ENCODE measurements at regions not wholly inside any gene's neighbourhood (a gene's known extent, or its start where the extent isn't known, plus 50 kb on each side); places are given as distances from the start of the nearest gene placed in this dataset.

DNA sequence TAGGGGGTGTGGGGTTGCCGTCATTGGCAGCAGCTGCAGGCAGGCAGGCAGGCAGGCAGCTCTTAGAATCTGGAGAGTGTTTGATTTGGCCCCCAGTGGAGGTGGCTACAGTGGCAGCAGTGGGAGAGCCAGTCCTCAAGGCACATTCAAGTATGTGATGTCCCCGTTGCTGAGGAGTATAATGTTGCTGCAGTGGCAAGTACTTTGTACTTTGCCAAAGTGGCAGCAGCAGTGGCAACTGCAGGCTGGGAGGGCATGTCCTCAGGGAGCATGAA, 147.1 kb downstream of the PAPOLA start:
- H3K4me1 Mint-ChIP-seq: no peaks in the 10 kb centered on the region
- no peak for DNase-seq
- no peaks in the 10 kb centered on the region for H3K79me2 ChIP-seq (ENCODE audit: insufficient read depth, low read length)

More for the DNA sequence above, 147.1 kb downstream of the PAPOLA start:
- no peak for TF ChIP-seq CTCF (conservative IDR thresholded peaks at IDR 0.05)
- H3K4me2 ChIP-seq (ENCODE audit: insufficient read depth, insufficient read length, low read length): no peak overlapping the region
- H3K4me1 ChIP-seq (ENCODE audit: insufficient read depth, low read length): no peaks in the 10 kb centered on the region
- Mint-ChIP-seq H3K4me3 (no peak overlapping the region), H3K27me3 (ENCODE audit: low read depth) (peaks cover 4% of the 10 kb centered on the region), H3K36me3 (ENCODE audit: insufficient read depth in 1 of 3, low read depth in 3 of 3) (no peaks in the 10 kb centered on the region), H3K27ac (no peak overlapping the region), H3K9me3 (no peaks in the 10 kb centered on the region)
- no peak overlapping the region for H4K5ac ChIP-seq (ENCODE audit: insufficient read length, low read depth, low read length)
- no peak overlapping the region for H3K56ac ChIP-seq (ENCODE audit: insufficient read length, low read depth, low read length)
- H4K8ac ChIP-seq (replicated peaks; ENCODE audit: insufficient read length, low read depth, low read length): no peak overlapping the region
- no peaks in the 10 kb centered on the region for H3K27me3 ChIP-seq (ENCODE audit: insufficient read depth, low read length)
- H3T11ph ChIP-seq (ENCODE audit: low read length): no peak overlapping the region
- H3K14ac ChIP-seq (ENCODE audit: insufficient read depth, low read length): peak overlapping the region; percentile 20; the same call in 1 of the 2 replicates
- H2BK20ac ChIP-seq (ENCODE audit: low read depth, low read length, poor library complexity, severe bottlenecking): no peak overlapping the region
- no peak overlapping the region for H3K23ac ChIP-seq (ENCODE audit: insufficient read length, low read depth, low read length)
- H3K18ac ChIP-seq (ENCODE audit: insufficient read length, low read depth, low read length): no peak overlapping the region
- H3K23me2 ChIP-seq (ENCODE audit: insufficient read length, low read depth, low read length, poor library complexity, severe bottlenecking): no peaks in the 10 kb centered on the region
- H2BK12ac ChIP-seq (ENCODE audit: insufficient read length, low read depth, low read length): no peak overlapping the region
- H3K4ac ChIP-seq (ENCODE audit: low read depth, low read length): no peak overlapping the region
- no peak overlapping the region for H2AK5ac ChIP-seq (ENCODE audit: insufficient read length, low read length)
- WGBS (ENCODE audit: extremely low coverage, insufficient read length, low lambda C conversion rate): no CpG with 5 or more reads among the region's 2 CpGs
- no peak overlapping the region for H3K9ac ChIP-seq (ENCODE audit: extremely low read depth, insufficient read length, low read length)
- H4K20me1 ChIP-seq (ENCODE audit: control insufficient read depth, insufficient read depth, insufficient read length): no peaks in the 10 kb centered on the region
- H2AFZ ChIP-seq (ENCODE audit: low read length): no peak overlapping the region
- no peak overlapping the region for H2BK120ac ChIP-seq (ENCODE audit: low read depth, low read length, poor library complexity, severe bottlenecking)
- H3K79me1 ChIP-seq (ENCODE audit: insufficient read depth, low read depth, low read length, poor library complexity, severe bottlenecking): no peaks in the 10 kb centered on the region
- no peak overlapping the region for H2BK15ac ChIP-seq (ENCODE audit: low read depth, low read length)
- no peaks in the 10 kb centered on the region for H3K9me3 ChIP-seq (ENCODE audit: control insufficient read depth, low read depth, low read length)
- no peak overlapping the region for H4K91ac ChIP-seq (ENCODE audit: insufficient read length, low read depth, low read length)
- no peak overlapping the region for H2BK5ac ChIP-seq (ENCODE audit: insufficient read length, low read length)
- no peak overlapping the region for H3K27ac ChIP-seq (ENCODE audit: insufficient read length, low read depth, low read length)

Measured in H9 (cell line).